K562 (cell line): ENCODE measurements at regions not wholly inside any gene's neighbourhood (a gene's known extent, or its start where the extent isn't known, plus 50 kb on each side); places are given as distances from the start of the nearest gene placed in this dataset.

ENCODE experiments used
- CREB1 ChIP-seq, 2 experiments: sonication (generic) in 1 of 2; formaldehyde crosslinking in 1 of 2; IDR thresholded peaks; 2 replicates each; pipeline versions ENCODE4 v1.6.1 to v1.8.0; 2012 to 2022; ENCODE audit warnings: inconsistent platforms in 1 of 2, mild to moderate bottlenecking in 1 of 2, missing genetic modification reagents in 1 of 2, moderate library complexity in 1 of 2
- EP300 ChIP-seq: IDR thresholded peaks from 2 replicates; pipeline ENCODE4 v1.6.1; 2012; ENCODE audit warnings: low read length, improper control_type of control experiment
- GABPA ChIP-seq: fragments of 200-800 bp; sonication (Bioruptor generic); conservative IDR thresholded peaks from 2 replicates; pipeline ENCODE4 v1.6.1; 2016; ENCODE audit warnings: low read depth, missing genetic modification characterization, missing compliant biosample characterization
- HDAC3 ChIP-seq: fragments of 450-650 bp; IDR thresholded peaks from 2 replicates; pipeline ENCODE4 v1.6.1; 2018; ENCODE audit warnings: borderline replicate concordance, mild to moderate bottlenecking, moderate library complexity; ENCODE audit not compliant: partially characterized antibody
- HMGXB4 ChIP-seq: sonication (generic); formaldehyde crosslinking; IDR thresholded peaks from 2 replicates; pipeline ENCODE4 v1.8.1; 2023; ENCODE audit warnings: mild to moderate bottlenecking, missing genetic modification reagents

GRCh38 chr3:23659840-23660430 lies 145.8 kb upstream of the UBE2E1 start:
- TF ChIP-seq HDAC3 (no peak), EP300 (no peak), GABPA (no peak), CREB1 (IDR thresholded peaks at IDR 0.05) (no peak), CREB1 (CRISPR knock-in tag; IDR thresholded peaks at IDR 0.05) (no peak), HMGXB4 (CRISPR knock-in tag) (no peak)
